Activated T-cell treated with anti-CD3 and anti-CD28 coated beads, Interleukin-2, amount 50 U/mL, for 4 hours (primary cell): ENCODE measurements at regions not wholly inside any gene's neighbourhood (a gene's known extent, or its start where the extent isn't known, plus 50 kb on each side); places are given as distances from the start of the nearest gene placed in this dataset.
A peak's percentile ranks its signal among the peaks of the same experiment; 100 is the strongest.
"Not testable (repeated sequence)": the region's sequence is repeated elsewhere in the genome, so short reads cannot be mapped to it uniquely, and the experiment has no call there.

Experiments
- ATAC-seq, 2 donors: fragments of 200-7000 bp; cut with Tn5 transposase; one replicate each; pipeline ENCODE4 v1.10.0; 2021
- DNase-seq: peaks from one replicate; pipeline ENCODE4 v3.0.0-alpha.2; 2020
- H3K27me3 Mint-ChIP-seq: one replicate; pipeline ENCODE4 v1.8.0; 2021; ENCODE audit warnings: low read depth, mixed read lengths
- H3K36me3 Mint-ChIP-seq: one replicate; pipeline ENCODE4 v1.8.0; 2022; ENCODE audit warnings: mixed read lengths; ENCODE audit not compliant: insufficient read depth
- H3K4me1 Mint-ChIP-seq: one replicate; pipeline ENCODE4 v1.8.0; 2021; ENCODE audit warnings: low read depth, mixed read lengths
- H3K4me3 Mint-ChIP-seq: one replicate; pipeline ENCODE4 v1.8.0; 2021; ENCODE audit warnings: mild to moderate bottlenecking, moderate library complexity, mixed read lengths
- H3K9me3 Mint-ChIP-seq: one replicate; pipeline ENCODE4 v1.8.0; 2021; ENCODE audit warnings: mixed read lengths

DNA sequence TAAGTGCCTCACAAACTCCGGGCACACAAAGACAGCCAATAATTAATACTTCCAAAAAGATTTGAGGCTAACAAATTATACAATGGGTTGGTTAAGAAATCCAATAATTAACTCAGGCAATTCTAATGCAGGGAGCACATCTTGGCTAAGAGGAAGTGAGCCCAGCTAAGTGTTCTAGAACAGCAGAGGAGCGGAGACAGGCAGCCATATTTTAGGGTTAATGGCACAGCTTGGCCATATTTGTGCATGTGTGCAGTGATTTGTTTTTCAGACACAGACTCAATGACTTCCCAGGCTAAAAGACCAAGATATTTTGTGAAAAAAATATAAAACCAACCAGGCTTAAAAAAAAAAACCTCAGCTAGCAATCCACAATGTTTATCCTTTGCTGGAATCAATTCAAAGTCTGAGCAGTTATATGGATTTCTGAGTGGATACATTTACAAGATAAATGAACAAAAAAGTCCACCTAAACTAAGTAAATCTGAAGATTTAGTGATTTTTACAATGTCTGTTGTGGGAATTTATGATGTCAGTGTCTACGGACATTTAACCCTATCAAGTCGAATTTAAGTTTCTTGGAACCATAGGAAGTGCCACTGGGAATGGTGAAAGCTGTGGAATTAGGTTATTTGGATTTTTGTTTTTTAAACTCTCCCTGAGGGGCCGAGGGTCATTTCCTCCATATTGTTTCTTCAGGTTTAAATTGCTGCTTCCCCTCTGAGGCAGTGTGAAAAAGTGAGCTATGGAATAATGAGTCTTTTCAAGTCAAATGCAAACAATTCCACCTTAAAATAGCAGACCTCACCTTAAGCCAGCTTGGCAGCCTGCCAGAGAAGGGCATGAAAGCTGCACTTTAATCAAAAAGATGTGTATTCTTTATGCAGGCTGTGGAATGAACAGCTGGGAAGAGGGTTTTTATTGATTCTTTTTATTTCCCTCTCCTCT lies 413.7 kb upstream of the TBL1XR1 start:
- H3K4me1 Mint-ChIP-seq: peaks cover 6% of the 10 kb centered on the region
- peaks cover 2% of the 10 kb centered on the region for H3K36me3 Mint-ChIP-seq
- no peak overlapping the region for H3K4me3 Mint-ChIP-seq
- peak; percentile 16 for DNase-seq
- no peaks in the 10 kb centered on the region for H3K27me3 Mint-ChIP-seq
- H3K9me3 Mint-ChIP-seq: peaks cover 4% of the 10 kb centered on the region
- no peak for ATAC-seq

DNA sequence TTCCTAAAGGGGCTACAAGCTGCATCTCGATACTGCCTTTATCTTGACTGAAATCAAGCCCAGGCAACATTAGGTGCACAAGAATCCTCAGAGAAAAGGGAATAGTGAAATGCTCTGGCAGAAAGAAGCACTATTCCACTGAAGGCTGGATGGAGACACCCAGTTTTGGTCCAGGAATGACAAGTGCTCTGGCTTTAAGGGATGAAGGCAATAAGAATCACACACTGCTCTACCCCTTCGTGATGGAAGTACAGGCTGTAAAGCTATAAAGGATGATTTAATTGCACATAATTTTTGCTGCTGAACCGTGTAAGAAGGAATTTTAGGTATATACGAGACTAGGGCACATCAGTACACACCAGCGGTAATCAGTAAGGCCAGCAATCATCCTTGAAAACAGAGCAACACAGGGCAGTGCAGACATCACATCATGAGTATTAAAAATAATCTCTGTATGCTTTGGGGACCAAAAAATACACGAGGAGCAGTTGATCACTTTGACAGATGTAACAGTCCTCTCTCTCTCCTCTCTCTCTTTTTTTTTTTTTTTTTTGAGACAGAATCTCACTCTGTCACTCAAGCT lies 414.6 kb upstream of the TBL1XR1 start:
- Mint-ChIP-seq H3K4me1 (peaks cover 6% of the 10 kb centered on the region), H3K9me3 (peaks cover 4% of the 10 kb centered on the region), H3K27me3 (no peaks in the 10 kb centered on the region), H3K36me3 (peaks cover 2% of the 10 kb centered on the region), H3K4me3 (no peak overlapping the region)
- DNase-seq: no peak
- no peak for ATAC-seq

DNA sequence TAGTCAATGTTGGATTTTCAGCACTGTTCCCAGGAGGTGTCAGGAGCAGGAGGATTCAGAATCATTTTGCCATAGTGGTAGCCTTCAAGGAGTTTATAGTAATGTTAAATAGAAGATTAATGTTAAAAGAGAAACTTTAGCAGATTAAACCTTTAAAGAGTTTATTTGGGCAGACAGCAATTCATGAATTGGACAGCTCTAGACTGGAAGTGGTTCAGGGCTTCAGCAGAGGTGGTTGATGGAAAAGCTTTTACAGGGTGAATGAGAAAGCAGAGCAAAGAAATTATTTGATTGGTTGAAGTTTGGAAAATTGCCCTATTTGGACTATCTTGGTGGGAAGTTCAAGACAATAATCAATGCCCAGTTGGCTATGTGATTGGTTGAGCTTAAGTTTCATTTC lies 416.6 kb upstream of the TBL1XR1 start:
- H3K4me1 Mint-ChIP-seq: peaks cover 3% of the 10 kb centered on the region
- no peak overlapping the region for H3K4me3 Mint-ChIP-seq
- ATAC-seq (no peak), DNase-seq (no peak)
- peaks cover 2% of the 10 kb centered on the region for H3K36me3 Mint-ChIP-seq
- no peaks in the 10 kb centered on the region for H3K27me3 Mint-ChIP-seq
- H3K9me3 Mint-ChIP-seq: peaks cover 4% of the 10 kb centered on the region

DNA sequence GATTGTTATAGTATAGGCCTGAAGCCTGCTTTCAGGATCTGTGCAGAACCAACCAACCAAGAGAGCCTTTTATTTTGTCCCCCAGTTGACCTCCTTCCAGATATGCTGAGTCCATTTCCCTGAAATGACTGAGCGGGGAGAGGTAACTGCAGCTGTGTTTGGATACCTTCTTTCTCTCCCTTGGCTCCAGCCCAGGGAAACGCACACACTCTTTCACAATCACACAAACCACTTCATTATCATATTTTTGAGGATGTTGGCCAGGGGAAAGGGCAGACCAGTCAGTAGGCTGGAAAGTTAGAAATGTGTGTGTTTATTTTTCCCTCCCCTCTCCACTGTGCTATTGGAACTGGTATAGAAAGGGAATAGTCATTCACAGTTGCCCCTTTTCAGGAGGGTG lies 417.7 kb upstream of the TBL1XR1 start:
- peaks cover 4% of the 10 kb centered on the region for H3K9me3 Mint-ChIP-seq
- no peak for DNase-seq
- no peak overlapping the region for H3K4me3 Mint-ChIP-seq
- ATAC-seq: no peak
- peaks cover 2% of the 10 kb centered on the region for H3K36me3 Mint-ChIP-seq
- peaks cover 3% of the 10 kb centered on the region for H3K4me1 Mint-ChIP-seq
- H3K27me3 Mint-ChIP-seq: no peaks in the 10 kb centered on the region

DNA sequence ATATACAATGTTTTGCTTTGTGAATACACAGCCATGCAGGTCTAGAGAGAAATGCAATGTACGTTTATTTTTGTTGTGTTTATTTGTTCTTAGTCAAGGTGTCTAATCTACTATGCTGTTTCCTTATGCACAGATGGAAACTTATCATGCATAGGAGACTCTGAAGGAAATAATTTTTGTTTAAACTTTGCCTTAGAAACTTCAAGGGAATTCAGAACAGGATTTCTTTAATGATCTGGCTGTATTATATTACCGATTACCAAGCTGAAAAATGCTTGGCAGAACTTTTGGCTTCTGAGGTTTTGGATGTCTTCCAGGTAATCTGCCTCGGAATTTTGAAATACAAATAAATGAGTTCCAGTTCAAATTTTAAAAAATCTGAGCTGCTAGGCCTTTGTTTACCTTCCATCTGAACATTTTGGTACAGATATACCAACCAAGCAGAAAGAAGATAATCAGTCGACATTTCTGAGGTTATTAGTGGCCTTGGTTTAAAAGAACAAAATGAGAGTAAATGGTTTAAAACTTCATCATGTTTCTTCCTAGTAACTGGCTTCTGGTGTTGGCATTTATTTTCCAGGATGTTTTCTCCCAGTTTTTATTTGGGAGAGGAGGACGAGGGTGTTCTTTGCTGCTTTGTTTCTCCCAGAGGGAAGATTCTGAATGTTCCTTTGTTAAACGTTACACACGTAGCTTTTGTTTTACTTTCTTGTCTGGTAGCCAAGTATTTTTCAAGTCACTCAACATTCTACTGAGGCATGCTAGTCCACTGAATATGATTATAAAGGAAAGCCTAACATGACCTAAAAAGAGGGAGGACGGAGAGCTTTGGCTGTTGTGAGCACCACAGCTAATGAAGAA lies 421.8 kb upstream of the TBL1XR1 start:
- ATAC-seq (no peak), DNase-seq (no peak)
- Mint-ChIP-seq H3K36me3 (no peaks in the 10 kb centered on the region), H3K4me1 (peaks cover 13% of the 10 kb centered on the region), H3K9me3 (peaks cover under 1% of the 10 kb centered on the region), H3K4me3 (no peak overlapping the region), H3K27me3 (no peaks in the 10 kb centered on the region)

DNA sequence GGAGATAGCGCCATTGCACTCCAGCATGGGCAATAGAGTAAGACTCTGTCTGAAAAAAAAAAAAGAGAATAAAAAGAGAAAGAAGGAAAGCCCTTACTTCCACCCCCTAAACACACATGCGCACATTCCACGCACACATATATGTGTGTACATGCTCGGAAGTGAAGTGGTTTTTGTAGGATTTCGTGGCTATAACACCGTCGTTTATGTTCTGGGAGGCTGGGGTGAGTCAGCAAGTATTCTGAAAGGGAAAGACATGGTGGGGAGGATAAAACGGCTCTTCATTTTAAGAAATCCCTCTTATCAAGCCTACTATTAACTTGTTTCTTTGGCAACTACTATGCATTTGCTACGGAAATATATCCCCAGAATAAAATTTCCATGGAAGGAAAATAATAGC lies 422.8 kb upstream of the TBL1XR1 start:
- no peaks in the 10 kb centered on the region for H3K36me3 Mint-ChIP-seq
- no peaks in the 10 kb centered on the region for H3K27me3 Mint-ChIP-seq
- H3K4me3 Mint-ChIP-seq: no peak overlapping the region
- no peak for DNase-seq
- peaks cover 22% of the 10 kb centered on the region for H3K4me1 Mint-ChIP-seq
- no peaks in the 10 kb centered on the region for H3K9me3 Mint-ChIP-seq
- no peak for ATAC-seq

DNA sequence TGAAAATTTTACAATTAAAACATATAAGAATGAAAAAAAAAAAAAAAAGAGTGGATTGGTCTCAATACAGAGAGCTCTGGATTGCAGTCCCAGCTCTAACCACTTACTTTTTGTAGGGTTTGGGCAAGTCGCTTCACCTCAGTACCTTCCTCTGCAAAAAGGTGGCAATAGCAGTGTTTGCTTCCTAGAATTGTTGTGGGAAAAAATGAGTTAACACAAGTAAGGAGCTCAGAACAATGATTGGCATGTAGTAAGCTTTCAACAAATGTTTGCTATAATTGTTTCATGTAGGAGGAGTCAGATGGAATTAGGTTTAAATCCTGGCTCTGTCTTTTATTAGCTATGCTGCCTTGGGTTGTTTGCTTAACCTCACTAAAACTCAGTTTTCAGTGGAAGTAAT lies 425.2 kb upstream of the TBL1XR1 start:
- Mint-ChIP-seq H3K9me3 (no peaks in the 10 kb centered on the region), H3K27me3 (no peaks in the 10 kb centered on the region), H3K36me3 (no peaks in the 10 kb centered on the region), H3K4me1 (peaks cover 25% of the 10 kb centered on the region), H3K4me3 (no peak overlapping the region)
- ATAC-seq (no peak), DNase-seq (no peak)

DNA sequence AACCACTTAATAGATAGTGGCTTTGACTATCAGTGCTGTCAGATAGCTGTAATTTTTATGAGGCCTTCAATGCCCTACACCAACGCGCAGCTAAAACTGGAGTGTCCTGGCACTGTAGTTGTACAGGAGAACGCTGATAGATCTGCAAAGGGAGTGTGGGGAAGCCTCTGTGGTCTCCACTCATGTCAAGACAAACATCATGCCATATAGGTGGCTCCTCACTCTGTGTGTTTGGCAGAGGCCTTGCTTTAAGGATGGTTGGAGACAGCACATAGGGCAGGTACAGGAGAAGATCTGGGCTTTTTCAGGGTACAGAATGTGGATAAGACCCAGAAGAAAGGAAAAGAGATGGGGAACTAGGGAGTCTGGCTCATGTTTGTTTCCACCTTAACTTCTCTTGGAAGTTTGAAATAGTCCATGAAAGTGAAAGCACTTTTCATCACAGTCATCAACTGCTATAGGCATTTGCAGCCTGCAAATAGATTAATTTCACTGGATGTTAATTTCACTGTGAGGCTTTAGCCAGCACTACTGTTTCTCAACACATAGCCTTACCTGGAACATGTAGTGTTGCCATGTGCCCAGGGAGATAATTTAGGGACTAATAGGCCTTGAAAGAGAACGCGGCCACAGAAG lies 425.8 kb upstream of the TBL1XR1 start:
- Mint-ChIP-seq H3K27me3 (no peaks in the 10 kb centered on the region), H3K4me3 (no peak overlapping the region), H3K36me3 (peaks cover 2% of the 10 kb centered on the region), H3K4me1 (peaks cover 25% of the 10 kb centered on the region), H3K9me3 (peaks cover 3% of the 10 kb centered on the region)
- DNase-seq: no peak
- no peak for ATAC-seq

DNA sequence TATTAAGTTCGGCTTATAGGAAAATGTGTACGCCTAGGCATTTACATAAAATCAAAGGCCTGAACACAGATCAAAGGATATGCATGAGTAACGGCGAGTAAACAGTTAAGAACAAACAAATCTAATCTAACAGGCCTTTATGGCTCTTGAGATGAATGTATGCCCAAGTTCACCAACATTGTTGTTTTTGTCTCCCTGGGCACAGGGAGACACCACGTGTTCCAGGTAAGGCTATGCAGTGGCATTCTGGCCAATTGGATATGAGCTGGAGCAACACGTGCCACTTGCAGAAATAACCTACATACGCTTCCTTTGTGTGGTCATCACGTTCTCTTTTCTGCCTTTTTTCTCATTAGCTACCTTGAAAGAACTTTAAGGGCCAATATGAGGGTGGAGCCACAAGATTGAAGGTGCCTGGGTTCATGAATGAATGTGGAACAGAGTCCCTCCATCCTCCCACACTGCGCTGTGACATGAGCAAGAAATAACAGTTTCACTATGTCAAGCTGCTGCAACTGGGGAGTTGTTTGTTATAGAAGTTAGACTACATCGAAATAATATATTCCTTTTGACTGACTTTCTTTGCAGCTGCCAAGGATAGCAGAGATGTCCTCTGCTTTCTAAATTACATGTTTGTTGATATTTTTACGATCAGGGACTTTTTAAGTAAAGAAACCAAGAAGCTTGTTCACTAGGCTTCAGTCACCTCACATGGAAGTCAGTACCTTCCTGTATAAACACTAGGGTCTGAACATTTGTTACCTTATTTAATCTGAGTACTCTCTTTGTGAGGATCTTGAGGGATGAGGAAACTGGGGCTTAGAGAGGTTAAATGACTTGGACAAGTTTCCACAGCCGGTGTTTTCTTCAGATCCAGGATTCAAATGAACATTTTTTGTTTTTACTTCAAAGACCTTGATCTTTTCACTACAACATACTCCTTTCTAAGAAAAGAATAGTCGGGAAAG lies 427.5 kb upstream of the TBL1XR1 start:
- peak overlapping the region; percentile 13 for H3K4me3 Mint-ChIP-seq
- H3K27me3 Mint-ChIP-seq: no peaks in the 10 kb centered on the region
- peaks cover 10% of the 10 kb centered on the region for H3K9me3 Mint-ChIP-seq
- peaks cover 25% of the 10 kb centered on the region for H3K4me1 Mint-ChIP-seq
- H3K36me3 Mint-ChIP-seq: peaks cover 2% of the 10 kb centered on the region
- peak; percentile 18 to 43 for ATAC-seq
- DNase-seq: no peak

DNA sequence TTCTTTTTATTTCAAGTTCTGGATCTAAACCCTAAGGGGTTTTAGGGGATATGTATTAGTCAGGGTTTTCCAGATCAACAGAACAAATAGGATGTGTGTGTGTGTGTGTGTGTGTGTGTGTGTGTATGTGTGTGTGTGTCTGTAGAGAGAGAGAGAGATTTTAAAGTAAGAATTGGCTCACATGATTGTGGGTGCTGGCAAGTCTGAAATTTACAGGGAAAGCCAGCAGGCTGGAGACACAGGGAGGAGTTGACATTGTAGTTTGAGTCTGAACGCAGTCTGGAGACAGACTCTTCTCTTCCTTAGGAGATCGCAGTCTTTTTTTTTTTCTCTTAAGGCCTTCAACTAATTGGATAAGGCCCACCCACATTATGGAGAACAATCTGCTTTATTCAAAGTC lies 428.8 kb upstream of the TBL1XR1 start:
- peaks cover 10% of the 10 kb centered on the region for H3K9me3 Mint-ChIP-seq
- H3K4me3 Mint-ChIP-seq: no peak overlapping the region
- H3K4me1 Mint-ChIP-seq: peaks cover 25% of the 10 kb centered on the region
- DNase-seq (no peak), ATAC-seq (no peak)
- no peaks in the 10 kb centered on the region for H3K27me3 Mint-ChIP-seq
- peaks cover 2% of the 10 kb centered on the region for H3K36me3 Mint-ChIP-seq

DNA sequence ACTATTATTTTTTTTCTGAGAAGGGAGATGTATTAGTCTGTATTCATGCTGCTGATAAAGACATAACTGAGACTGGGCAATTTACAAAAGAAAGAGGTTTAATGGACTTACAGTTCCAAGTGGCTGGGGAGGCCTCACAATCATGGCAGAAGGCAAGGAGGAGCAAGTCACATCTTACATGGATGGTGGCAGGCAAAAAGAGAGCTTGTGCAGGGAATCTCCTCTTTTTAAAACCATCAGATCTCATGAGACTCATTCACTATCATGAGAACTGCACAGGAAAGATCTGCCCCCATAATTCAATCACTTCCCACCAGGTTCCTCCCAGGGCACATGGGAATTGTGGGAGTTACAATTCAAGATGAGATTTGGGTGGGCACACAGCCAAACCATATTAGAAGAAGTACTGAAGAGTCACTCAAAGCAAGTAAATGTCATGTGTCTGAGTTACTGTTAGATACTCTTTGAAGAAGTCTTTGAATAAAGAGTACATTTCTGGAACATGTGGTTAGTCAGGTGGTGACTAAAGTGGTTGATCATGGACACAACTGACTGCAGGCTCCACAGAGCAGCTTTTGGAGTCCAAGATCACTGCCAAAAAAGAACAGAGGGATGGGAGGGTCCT lies 430.9 kb upstream of the TBL1XR1 start:
- not testable (repeated sequence) for ATAC-seq, H3K27me3 Mint-ChIP-seq, H3K4me3 Mint-ChIP-seq, H3K36me3 Mint-ChIP-seq, DNase-seq, H3K9me3 Mint-ChIP-seq
- H3K4me1 Mint-ChIP-seq: peaks cover 16% of the 10 kb centered on the region

DNA sequence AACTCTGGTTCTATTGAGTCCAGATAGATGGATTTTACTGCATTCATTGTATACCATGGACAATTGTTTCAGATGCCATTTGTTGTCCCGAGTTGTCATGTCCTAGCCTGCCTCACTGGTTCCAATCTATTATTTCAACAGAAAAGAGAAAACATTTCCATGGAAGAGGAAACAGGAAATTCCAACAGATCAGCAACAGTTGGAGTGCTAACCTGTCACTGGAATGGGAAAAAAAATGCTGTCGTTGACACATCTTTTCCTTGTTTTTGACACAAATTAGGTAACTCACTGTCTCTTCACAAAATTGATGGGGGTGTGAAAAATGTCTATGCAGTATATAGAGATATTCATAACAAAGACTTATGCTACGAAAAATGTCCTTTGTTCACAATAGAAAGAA lies 432.0 kb upstream of the TBL1XR1 start:
- DNase-seq: no peak
- Mint-ChIP-seq H3K4me1 (peaks cover 11% of the 10 kb centered on the region), H3K4me3 (no peak overlapping the region), H3K27me3 (no peaks in the 10 kb centered on the region), H3K9me3 (peaks cover 10% of the 10 kb centered on the region), H3K36me3 (peaks cover 2% of the 10 kb centered on the region)
- ATAC-seq: no peak

DNA sequence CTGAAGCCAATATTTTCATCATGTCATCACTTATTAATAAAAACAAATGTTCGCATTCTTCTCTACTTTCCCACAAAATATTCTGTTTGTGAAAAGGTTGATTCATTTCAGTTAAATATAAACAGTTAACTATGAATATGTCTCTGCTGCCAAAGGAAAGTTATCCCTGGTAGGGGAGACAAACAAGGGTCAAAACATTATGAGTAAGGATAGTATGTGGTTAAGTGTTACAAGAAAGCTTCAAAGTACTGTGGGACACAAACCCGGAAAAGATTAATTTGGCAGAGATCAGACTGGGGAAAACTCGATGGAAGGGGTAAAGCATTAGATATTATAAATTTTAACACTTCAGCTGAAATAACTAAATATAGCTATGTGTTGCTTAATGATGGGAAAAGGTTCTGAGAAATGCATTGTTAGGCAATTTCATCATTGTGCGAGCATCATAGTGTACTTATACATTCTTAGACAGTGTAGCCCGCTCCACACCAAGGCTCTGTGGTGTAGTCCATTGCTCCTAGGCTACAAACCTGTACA lies 436.5 kb upstream of the TBL1XR1 start:
- Mint-ChIP-seq H3K4me3 (no peak overlapping the region), H3K4me1 (no peaks in the 10 kb centered on the region), H3K9me3 (peaks cover 2% of the 10 kb centered on the region), H3K36me3 (no peaks in the 10 kb centered on the region), H3K27me3 (no peaks in the 10 kb centered on the region)
- no peak for DNase-seq
- no peak for ATAC-seq
